ENCODE measurements at regions not wholly inside any gene's neighbourhood (a gene's known extent, or its start where the extent isn't known, plus 50 kb on each side); places are given as distances from the start of the nearest gene placed in this dataset.
"Not testable (repeated sequence)": the region's sequence is repeated elsewhere in the genome, so short reads cannot be mapped to it uniquely, and the experiment has no call there.

GRCh38 chr16:79404571-79404970 is 196.0 kb downstream of the MAF start:
- DNase-seq (ENCODE audit: low spot score), result no peak

- no peak for DNase-seq (ENCODE audit: low spot score)
Observed at GRCh38 chr16:79403534-79403933, 197.0 kb downstream of the MAF start.

GRCh38 chr16:79402920-79403319 is 197.6 kb downstream of the MAF start:
- DNase-seq (ENCODE audit: low spot score), result peak; percentile 15

- peak; percentile 71 for DNase-seq (ENCODE audit: low spot score)
Observed at GRCh38 chr16:79402356-79402755, 198.2 kb downstream of the MAF start.

- DNase-seq (ENCODE audit: low spot score), result no peak
Observed at GRCh38 chr16:79401782-79402181, 198.8 kb downstream of the MAF start.

- DNase-seq (ENCODE audit: low spot score), result no peak
Observed at GRCh38 chr16:79401157-79401556, 199.4 kb downstream of the MAF start.

GRCh38 chr16:79400462-79401149 is 199.9 kb downstream of the MAF start:
- peak; percentile 24 for DNase-seq (ENCODE audit: low spot score)

GRCh38 chr16:79395591-79395990 is 204.9 kb downstream of the MAF start:
- no peak for DNase-seq (ENCODE audit: low spot score)

GRCh38 chr16:79394206-79394605 is 206.3 kb downstream of the MAF start:
- DNase-seq (ENCODE audit: low spot score), result no peak

- no peak for DNase-seq (ENCODE audit: low spot score)
Observed at GRCh38 chr16:79393564-79393963, 207.0 kb downstream of the MAF start.

GRCh38 chr16:79393127-79393526 is 207.4 kb downstream of the MAF start:
- DNase-seq (ENCODE audit: low spot score), result no peak

- DNase-seq (ENCODE audit: low spot score), result no peak
Observed at GRCh38 chr16:79392081-79392480, 208.5 kb downstream of the MAF start.

- DNase-seq (ENCODE audit: low spot score), result no peak
Observed at GRCh38 chr16:79391395-79391794, 209.1 kb downstream of the MAF start.

GRCh38 chr16:79390481-79391051 is 210.0 kb downstream of the MAF start:
- DNase-seq (ENCODE audit: low spot score), result no peak

GRCh38 chr16:79388396-79388795 is 212.1 kb downstream of the MAF start:
- no peak for DNase-seq (ENCODE audit: low spot score)

- no peak for DNase-seq (ENCODE audit: low spot score)
Observed at GRCh38 chr16:79386299-79386698, 214.2 kb downstream of the MAF start.

GRCh38 chr16:79381603-79382042 is 218.9 kb downstream of the MAF start:
- no peak for DNase-seq (ENCODE audit: low spot score)

- no peak for DNase-seq (ENCODE audit: low spot score)
Observed at GRCh38 chr16:79380995-79381602, 219.4 kb downstream of the MAF start.

GRCh38 chr16:79379095-79379494 is 221.4 kb downstream of the MAF start:
- DNase-seq (ENCODE audit: low spot score), result no peak

GRCh38 chr16:79377082-79377481 is 223.5 kb downstream of the MAF start:
- DNase-seq (ENCODE audit: low spot score), result not testable (repeated sequence)

GRCh38 chr16:79375351-79375750 is 225.2 kb downstream of the MAF start:
- no peak for DNase-seq (ENCODE audit: low spot score)

- DNase-seq (ENCODE audit: low spot score), result no peak
Observed at GRCh38 chr16:79372503-79373184, 227.9 kb downstream of the MAF start.

GRCh38 chr16:79370736-79371135 is 229.8 kb downstream of the MAF start:
- no peak for DNase-seq (ENCODE audit: low spot score)
